Gastroesophageal sphincter (tissue), 4 donors: ENCODE measurements at regions not wholly inside any gene's neighbourhood (a gene's known extent, or its start where the extent isn't known, plus 50 kb on each side); places are given as distances from the start of the nearest gene placed in this dataset.
"Not testable (repeated sequence)": the region's sequence is repeated elsewhere in the genome, so short reads cannot be mapped to it uniquely, and the experiment has no call there.

Experiments used
- ATAC-seq: fragments of 150-250 bp; one replicate; pipeline ENCODE4 v1.9.1; 2016; ENCODE audit warnings: mild to moderate bottlenecking, moderate library complexity
- H3K27ac ChIP-seq, 4 donors: fragments of 200-600 bp; sonication (generic) in 3 of 4; 1 replicate in 3 of 4; 2 replicates in 1 of 4; pipeline ENCODE4 v1.5.1; 2016 to 2019
- H3K27me3 ChIP-seq: fragments of 200-600 bp; sonication (generic); one replicate; pipeline ENCODE4 v1.5.1; 2019
- H3K36me3 ChIP-seq, 2 donors: fragments of 200-600 bp; sonication (generic); one replicate each; pipeline ENCODE4 v1.5.1; 2019; ENCODE audit warnings: control low read depth in 1 of 2
- H3K4me1 ChIP-seq, 3 donors: fragments of 200-600 bp; sonication (generic); 1 replicate in 2 of 3; 2 replicates in 1 of 3; pipeline ENCODE4 v1.5.1; 2016 to 2019; ENCODE audit warnings: control low read depth in 2 of 3
- H3K4me3 ChIP-seq, 2 donors: fragments of 200-600 bp; sonication (generic); one replicate each; pipeline ENCODE4 v1.5.1; 2019; ENCODE audit warnings: mild to moderate bottlenecking in 1 of 2, moderate library complexity in 1 of 2
- H3K9me3 ChIP-seq, 3 donors: fragments of 200-600 bp; sonication (generic); one replicate each; pipeline ENCODE4 v1.5.1; 2017 to 2019; ENCODE audit warnings: control low read depth in 2 of 3
- POLR2AphosphoS5 ChIP-seq: sonication (generic); formaldehyde crosslinking; IDR thresholded peaks from one replicate; pipeline ENCODE4 v1.6.1; 2017; ENCODE audit warnings: antibody characterized with exemption
- WGBS, 2 donors: methylation state at CpG; one replicate each; pipeline ENCODE4 v1.1.5; 2018; ENCODE audit warnings: low coverage in 1 of 2; 5-methylcytosine and 5-hydroxymethylcytosine counted together

- peak overlapping the region in 2 of 4 donors; percentile 31 to 35 for H3K27ac ChIP-seq
- H3K27me3 ChIP-seq = not testable (repeated sequence)
- WGBS, 2 donors = 18 to 32% methylated on average over 2 to 3 of the region's 4 CpGs
These were observed 432.1 kb downstream of the CNTNAP3B start for GRCh38 chr9:41697080-41697479.

GRCh38 chr9:41679312-41679711, 449.9 kb downstream of the CNTNAP3B start:
- not testable (repeated sequence) for H3K27ac ChIP-seq, H3K9me3 ChIP-seq, H3K27me3 ChIP-seq, H3K36me3 ChIP-seq, H3K4me1 ChIP-seq, ATAC-seq, H3K4me3 ChIP-seq
- no CpG with 5 or more reads among the region's 23 CpGs for WGBS, 2 donors

More at GRCh38 chr9:41697080-41697479, 432.1 kb downstream of the CNTNAP3B start:
- not testable (repeated sequence) for H3K9me3 ChIP-seq, ATAC-seq, H3K4me3 ChIP-seq, H3K36me3 ChIP-seq, H3K4me1 ChIP-seq

GRCh38 chr9:41663497-41664036, 465.7 kb downstream of the CNTNAP3B start:
- H3K4me3 ChIP-seq = peak overlapping the region; percentile 3 to 24
- H3K4me1 ChIP-seq, H3K36me3 ChIP-seq, H3K9me3 ChIP-seq, H3K27ac ChIP-seq, H3K27me3 ChIP-seq, ATAC-seq: not testable (repeated sequence)
- WGBS, 2 donors = no CpG with 5 or more reads among the region's 29 CpGs

- not testable (repeated sequence) for ATAC-seq, H3K4me3 ChIP-seq, H3K36me3 ChIP-seq, H3K27ac ChIP-seq, H3K27me3 ChIP-seq, H3K4me1 ChIP-seq, H3K9me3 ChIP-seq
- WGBS, 2 donors = 76 to 100% methylated on average over 1 to 4 of the region's 10 CpGs
These were observed 469.6 kb upstream of the ZNG1F start for GRCh38 chr9:41658706-41659105.

- not testable (repeated sequence) for H3K36me3 ChIP-seq, H3K27me3 ChIP-seq, ATAC-seq, H3K4me3 ChIP-seq, H3K4me1 ChIP-seq, H3K27ac ChIP-seq, H3K9me3 ChIP-seq
- 68% methylated on average over 2 of the region's 2 CpGs; no CpG with 5 or more reads in 1 of the 2 donors for WGBS, 2 donors
These were observed 469.0 kb upstream of the ZNG1F start for GRCh38 chr9:41658116-41658515.

- whole genome bisulfite sequencing, 2 donors = 85% methylated on average over 2 of the region's 2 CpGs; no CpG with 5 or more reads in 1 of the 2 donors
- not testable (repeated sequence) for H3K36me3 ChIP-seq, H3K27ac ChIP-seq, ATAC-seq, H3K9me3 ChIP-seq, H3K4me1 ChIP-seq, H3K27me3 ChIP-seq, H3K4me3 ChIP-seq
These were observed 468.0 kb upstream of the ZNG1F start for GRCh38 chr9:41657141-41657540.

GRCh38 chr9:41655071-41655554, 466.0 kb upstream of the ZNG1F start:
- not testable (repeated sequence) for H3K27me3 ChIP-seq, H3K36me3 ChIP-seq, ATAC-seq, H3K4me1 ChIP-seq, H3K9me3 ChIP-seq
- TF ChIP-seq POLR2AphosphoS5 = peak; percentile 28
- H3K27ac ChIP-seq = peak overlapping the region; percentile 64 to 82 (median 80)
- peak overlapping the region; percentile 29 to 40 for H3K4me3 ChIP-seq
- WGBS, 2 donors = 20 to 22% methylated on average over 3 to 15 of the region's 35 CpGs

- not testable (repeated sequence) for H3K27me3 ChIP-seq, H3K4me1 ChIP-seq, H3K36me3 ChIP-seq, ATAC-seq, H3K9me3 ChIP-seq
- H3K27ac ChIP-seq = peak overlapping the region; percentile 64 to 82 (median 80)
- peak overlapping the region; percentile 18 to 40 for H3K4me3 ChIP-seq
- 0 to 16% methylated on average over 1 to 6 of the region's 16 CpGs for WGBS, 2 donors
These were observed 465.2 kb upstream of the ZNG1F start for GRCh38 chr9:41654349-41654748.

GRCh38 chr9:41653560-41654340, 464.6 kb upstream of the ZNG1F start:
- ATAC-seq, H3K36me3 ChIP-seq, H3K9me3 ChIP-seq, H3K4me1 ChIP-seq, H3K27me3 ChIP-seq: not testable (repeated sequence)
- WGBS, 2 donors = 0 to 6% methylated on average over 2 to 7 of the region's 21 CpGs
- peak overlapping the region; percentile 64 to 82 (median 80) for H3K27ac ChIP-seq
- peak overlapping the region; percentile 37 to 40 for H3K4me3 ChIP-seq

GRCh38 chr9:41652800-41653199, 463.7 kb upstream of the ZNG1F start:
- not testable (repeated sequence) for H3K9me3 ChIP-seq, H3K36me3 ChIP-seq, H3K4me1 ChIP-seq, ATAC-seq, H3K27me3 ChIP-seq
- Histone ChIP-seq H3K27ac (peak overlapping the region; percentile 59 to 82 (median 76)), H3K4me3 (peak overlapping the region; percentile 3 to 40)
- 45% methylated on average over 2 of the region's 17 CpGs; no CpG with 5 or more reads in 1 of the 2 donors for WGBS, 2 donors

- peak overlapping the region; percentile 70 to 85 (median 81) for H3K27ac ChIP-seq
- WGBS, 2 donors = no CpG with 5 or more reads among the region's 29 CpGs
- H3K9me3 ChIP-seq = not testable (repeated sequence)
These were observed 463.1 kb upstream of the ZNG1F start for GRCh38 chr9:41652100-41652713.

GRCh38 chr9:41650086-41650485, 461.0 kb upstream of the ZNG1F start:
- 27% methylated on average over 4 of the region's 5 CpGs; no CpG with 5 or more reads in 1 of the 2 donors for WGBS, 2 donors
- H3K36me3 ChIP-seq, H3K9me3 ChIP-seq, ATAC-seq, H3K4me1 ChIP-seq, H3K27me3 ChIP-seq: not testable (repeated sequence)
- Histone ChIP-seq H3K27ac (peak overlapping the region in 3 of 4 donors; percentile 60 to 75 (median 73)), H3K4me3 (peak overlapping the region in 1 of 2 donors; percentile 33)

More at GRCh38 chr9:41652100-41652713, 463.1 kb upstream of the ZNG1F start:
- H3K36me3 ChIP-seq, H3K4me1 ChIP-seq, H3K27me3 ChIP-seq, ATAC-seq: not testable (repeated sequence)
- peak overlapping the region; percentile 34 to 38 for H3K4me3 ChIP-seq

- not testable (repeated sequence) for H3K9me3 ChIP-seq, H3K4me1 ChIP-seq, H3K36me3 ChIP-seq, ATAC-seq, H3K27me3 ChIP-seq
- no CpG with 5 or more reads among the region's 19 CpGs for WGBS, 2 donors
- Histone ChIP-seq H3K27ac (peak overlapping the region in 1 of 4 donors; percentile 61), H3K4me3 (peak overlapping the region; percentile 20 to 40)
These were observed 459.4 kb upstream of the ZNG1F start for GRCh38 chr9:41648564-41648963.
